Neural crest cell (in vitro differentiated cells): ENCODE measurements at regions not wholly inside any gene's neighbourhood (a gene's known extent, or its start where the extent isn't known, plus 50 kb on each side); places are given as distances from the start of the nearest gene placed in this dataset.

Source experiments
- DNase-seq: peaks from one replicate; pipeline ENCODE4 v3.0.0; 2021; ENCODE audit warnings: low read depth, mixed read lengths, low spot score
- H3K27ac Mint-ChIP-seq: one replicate; pipeline ENCODE4 v1.8.0; 2021; ENCODE audit warnings: mild to moderate bottlenecking, mixed read lengths; ENCODE audit not compliant: unreplicated experiment
- H3K27me3 Mint-ChIP-seq: 2 replicates; pipeline ENCODE4 v1.8.0; 2021; ENCODE audit warnings: low read depth, mild to moderate bottlenecking, mixed read lengths
- H3K36me3 Mint-ChIP-seq: 2 replicates; pipeline ENCODE4 v1.8.0; 2021; ENCODE audit warnings: low read depth, mild to moderate bottlenecking, mixed read lengths
- H3K4me1 Mint-ChIP-seq: 2 replicates; pipeline ENCODE4 v1.8.0; 2021; ENCODE audit warnings: mixed read lengths
- H3K4me3 Mint-ChIP-seq: one replicate; pipeline ENCODE4 v1.8.0; 2021; ENCODE audit warnings: mild to moderate bottlenecking, mixed read lengths
- H3K9me3 Mint-ChIP-seq: 2 replicates; pipeline ENCODE4 v1.8.0; 2021; ENCODE audit warnings: mixed read lengths
- TF ChIP-seq, protein P1 (sequence below): fragments of 200-600 bp; sonication (generic); conservative IDR thresholded peaks from 2 replicates; pipeline ENCODE4 v1.5.0; 2021; ENCODE audit warnings: antibody characterized with exemption, mild to moderate bottlenecking

DNA sequence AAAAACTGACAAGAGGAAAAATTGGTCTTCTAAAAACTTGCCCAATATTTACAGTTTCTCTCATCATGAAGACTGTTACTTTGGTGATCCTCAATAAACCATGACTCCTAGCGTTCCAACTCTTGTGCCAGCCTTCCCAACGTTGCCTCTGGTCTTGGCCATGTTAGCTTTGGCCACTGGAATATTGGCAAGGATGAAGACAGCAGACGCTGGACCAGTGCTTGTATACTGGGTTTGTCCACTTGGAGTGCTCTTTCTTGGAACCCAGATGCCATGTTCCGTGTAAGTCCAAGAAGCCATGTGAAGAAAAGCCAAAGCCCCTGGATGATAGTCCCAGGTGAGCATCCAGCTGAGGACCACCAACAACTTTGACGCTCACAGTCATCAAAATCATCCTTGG, 379.6 kb downstream of the NUAK1 start:
- Mint-ChIP-seq H3K36me3 (no peaks in the 10 kb centered on the region), H3K4me3 (no peak overlapping the region), H3K27me3 (no peaks in the 10 kb centered on the region), H3K27ac (no peak overlapping the region), H3K4me1 (peaks cover 15% of the 10 kb centered on the region), H3K9me3 (peaks cover 9% of the 10 kb centered on the region)
- TF ChIP-seq, protein P1, sequence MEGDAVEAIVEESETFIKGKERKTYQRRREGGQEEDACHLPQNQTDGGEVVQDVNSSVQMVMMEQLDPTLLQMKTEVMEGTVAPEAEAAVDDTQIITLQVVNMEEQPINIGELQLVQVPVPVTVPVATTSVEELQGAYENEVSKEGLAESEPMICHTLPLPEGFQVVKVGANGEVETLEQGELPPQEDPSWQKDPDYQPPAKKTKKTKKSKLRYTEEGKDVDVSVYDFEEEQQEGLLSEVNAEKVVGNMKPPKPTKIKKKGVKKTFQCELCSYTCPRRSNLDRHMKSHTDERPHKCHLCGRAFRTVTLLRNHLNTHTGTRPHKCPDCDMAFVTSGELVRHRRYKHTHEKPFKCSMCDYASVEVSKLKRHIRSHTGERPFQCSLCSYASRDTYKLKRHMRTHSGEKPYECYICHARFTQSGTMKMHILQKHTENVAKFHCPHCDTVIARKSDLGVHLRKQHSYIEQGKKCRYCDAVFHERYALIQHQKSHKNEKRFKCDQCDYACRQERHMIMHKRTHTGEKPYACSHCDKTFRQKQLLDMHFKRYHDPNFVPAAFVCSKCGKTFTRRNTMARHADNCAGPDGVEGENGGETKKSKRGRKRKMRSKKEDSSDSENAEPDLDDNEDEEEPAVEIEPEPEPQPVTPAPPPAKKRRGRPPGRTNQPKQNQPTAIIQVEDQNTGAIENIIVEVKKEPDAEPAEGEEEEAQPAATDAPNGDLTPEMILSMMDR: no peak
- no peak for DNase-seq

DNA sequence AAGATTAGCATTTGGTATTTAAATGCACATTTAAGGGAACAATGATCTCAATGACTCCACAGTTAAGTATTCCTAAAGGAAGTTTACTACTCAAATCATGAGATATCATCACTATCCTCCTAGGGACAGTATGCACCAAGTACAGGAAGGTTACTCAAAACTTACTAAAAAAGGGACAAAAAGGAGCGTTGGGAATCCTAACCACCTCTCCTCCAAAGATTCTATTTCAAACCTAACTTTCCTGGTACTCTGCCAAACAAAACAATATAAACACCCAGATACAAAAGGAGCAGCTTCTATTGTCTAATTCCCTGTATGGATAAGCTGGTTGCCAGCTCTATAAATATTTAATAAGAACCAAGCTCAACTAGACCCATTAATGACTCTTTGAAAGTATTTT, 377.7 kb downstream of the NUAK1 start:
- H3K9me3 Mint-ChIP-seq: peaks cover 4% of the 10 kb centered on the region
- TF ChIP-seq, protein P1: no peak
- DNase-seq: no peak
- no peak overlapping the region for H3K4me3 Mint-ChIP-seq
- H3K27ac Mint-ChIP-seq: no peak overlapping the region
- H3K36me3 Mint-ChIP-seq: no peaks in the 10 kb centered on the region
- no peaks in the 10 kb centered on the region for H3K27me3 Mint-ChIP-seq
- peaks cover 31% of the 10 kb centered on the region for H3K4me1 Mint-ChIP-seq

DNA sequence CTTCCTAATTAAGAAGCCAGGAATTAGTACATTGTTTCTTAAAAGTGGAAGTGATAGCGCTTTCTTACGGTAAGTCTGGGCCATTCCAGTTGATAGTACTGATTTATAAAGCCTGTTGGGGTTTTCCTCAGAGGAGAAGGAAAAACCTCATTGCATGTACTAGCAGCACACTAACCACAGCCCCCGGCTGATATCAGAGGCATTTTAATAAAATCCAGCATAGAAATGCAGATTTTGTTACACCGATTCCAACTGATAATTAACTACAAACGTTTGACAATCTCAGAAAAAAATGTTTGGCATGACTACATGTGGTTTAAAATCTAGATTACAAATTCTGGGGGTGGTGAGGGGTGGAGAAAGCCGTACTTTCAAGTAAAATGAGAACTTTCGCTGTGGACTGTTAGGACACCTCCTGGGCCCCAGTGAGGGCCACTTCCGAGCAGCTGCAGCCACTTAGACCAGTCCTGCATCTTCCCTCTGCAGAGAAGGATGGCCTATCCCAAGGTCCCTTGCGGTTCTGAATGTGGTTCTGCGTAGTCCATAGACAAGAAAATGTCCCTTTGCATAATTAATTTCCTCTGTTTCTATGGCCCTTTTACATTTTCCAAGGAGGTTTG, 374.4 kb downstream of the NUAK1 start:
- H3K27ac Mint-ChIP-seq: no peak overlapping the region
- DNase-seq: no peak
- H3K9me3 Mint-ChIP-seq: peaks cover 4% of the 10 kb centered on the region
- H3K4me1 Mint-ChIP-seq: peaks cover 55% of the 10 kb centered on the region
- H3K36me3 Mint-ChIP-seq: no peaks in the 10 kb centered on the region
- no peak overlapping the region for H3K4me3 Mint-ChIP-seq
- TF ChIP-seq, protein P1: no peak
- no peaks in the 10 kb centered on the region for H3K27me3 Mint-ChIP-seq

DNA sequence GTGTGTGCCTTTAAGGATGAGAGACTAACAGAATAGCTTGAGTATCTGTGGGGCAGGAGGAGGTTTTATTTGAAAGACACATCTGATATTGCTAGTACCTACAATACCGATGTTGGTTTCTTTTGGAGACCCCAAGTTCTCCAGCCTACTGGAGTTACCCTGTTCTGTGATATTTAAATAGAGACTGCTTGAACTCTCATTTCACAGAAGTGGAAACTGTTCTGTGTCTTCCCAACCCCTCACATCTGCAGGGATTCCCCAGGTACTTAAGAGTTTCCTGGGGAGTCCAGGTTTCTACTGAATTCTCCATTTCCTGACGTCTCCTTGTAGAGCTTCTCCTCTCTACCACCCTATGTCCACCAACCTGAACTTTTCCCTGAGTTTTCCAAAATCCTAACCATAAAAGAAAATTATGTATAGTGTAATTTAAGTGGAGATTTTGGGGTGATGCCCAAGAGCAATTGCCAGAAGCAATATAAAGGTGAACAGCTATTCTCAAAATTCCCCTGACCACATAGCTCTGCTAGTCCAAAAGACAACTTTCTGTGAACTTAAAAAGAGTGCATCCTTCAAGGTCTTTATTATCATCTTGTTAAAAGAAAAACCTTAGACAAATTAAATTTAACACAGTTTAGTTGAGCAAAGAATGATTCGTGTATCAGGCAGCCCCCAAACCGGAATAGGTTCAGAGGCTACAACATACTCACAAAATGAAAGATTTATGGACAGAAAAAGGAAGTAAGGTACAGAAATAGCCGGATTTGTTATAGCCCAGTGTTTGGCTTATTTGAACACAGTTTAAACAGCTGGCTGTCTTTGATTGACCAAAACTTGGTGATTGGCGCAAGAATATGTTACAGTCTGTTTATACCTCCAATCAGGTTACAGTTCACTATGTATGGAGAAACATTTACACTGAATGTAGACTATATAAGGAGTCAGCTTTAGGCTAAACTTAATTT, 373.4 kb downstream of the NUAK1 start:
- no peak for DNase-seq
- Mint-ChIP-seq H3K27me3 (no peaks in the 10 kb centered on the region), H3K4me1 (peaks cover 65% of the 10 kb centered on the region), H3K4me3 (no peak overlapping the region), H3K27ac (no peak overlapping the region), H3K9me3 (no peaks in the 10 kb centered on the region), H3K36me3 (no peaks in the 10 kb centered on the region)
- TF ChIP-seq, protein P1: no peak

GRCh38 chr12:105766029-105766428, 372.7 kb downstream of the NUAK1 start:
- Mint-ChIP-seq H3K9me3 (no peaks in the 10 kb centered on the region), H3K4me3 (no peak overlapping the region), H3K27ac (no peak overlapping the region), H3K36me3 (no peaks in the 10 kb centered on the region), H3K4me1 (peaks cover 68% of the 10 kb centered on the region), H3K27me3 (no peaks in the 10 kb centered on the region)
- DNase-seq: no peak
- TF ChIP-seq, protein P1: no peak
